Sigmoid colon (tissue), 4 donors: ENCODE measurements at regions not wholly inside any gene's neighbourhood (a gene's known extent, or its start where the extent isn't known, plus 50 kb on each side); places are given as distances from the start of the nearest gene placed in this dataset.

Experiments used
- POLR2A ChIP-seq, 2 donors: fragments of 450-650 bp; IDR thresholded peaks; one replicate each; pipeline ENCODE4 v1.6.1; 2016; ENCODE audit warnings: antibody characterized with exemption in 2 of 2, mild to moderate bottlenecking in 2 of 2, moderate library complexity in 2 of 2
- POLR2AphosphoS5 ChIP-seq, 4 donors: sonication (generic); formaldehyde crosslinking; IDR thresholded peaks; one replicate each; pipeline ENCODE4 v1.6.1; 2017; ENCODE audit warnings: antibody characterized with exemption in 4 of 4

DNA sequence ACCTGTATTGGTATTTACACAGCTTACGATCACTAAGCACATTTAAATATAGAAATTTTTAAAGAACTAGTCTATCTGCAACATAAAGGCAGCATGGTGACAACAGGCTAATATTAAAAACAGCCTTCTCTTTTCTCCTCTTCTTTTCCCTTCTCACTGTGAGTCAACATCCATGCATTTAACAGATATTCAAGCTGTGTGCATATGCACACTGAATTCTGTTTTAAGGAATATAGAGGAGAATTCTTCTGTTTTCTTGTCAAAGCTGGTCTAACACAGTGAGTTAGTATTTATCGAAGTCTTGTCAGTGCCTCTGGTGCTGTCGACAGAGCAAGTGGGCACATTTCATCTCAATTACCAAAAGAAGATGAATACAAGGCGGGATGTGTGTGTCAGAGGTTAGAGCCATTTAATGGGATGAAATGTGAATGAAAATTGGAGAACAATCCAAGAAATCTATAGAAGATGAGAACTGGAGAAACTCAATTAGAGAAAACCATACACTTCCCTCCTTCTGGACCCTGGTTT is 282.3 kb downstream of the FAT3 start:
- TF ChIP-seq POLR2A (IDR thresholded peaks at IDR 0.05) (no peak), POLR2AphosphoS5 (IDR thresholded peaks at IDR 0.05) (no peak)
